Colonic mucosa (tissue), 4 donors: ENCODE measurements at regions not wholly inside any gene's neighbourhood (a gene's known extent, or its start where the extent isn't known, plus 50 kb on each side); places are given as distances from the start of the nearest gene placed in this dataset.
"Not testable (repeated sequence)": the region's sequence is repeated elsewhere in the genome, so short reads cannot be mapped to it uniquely, and the experiment has no call there.

ENCODE experiments used
- DNase-seq: peaks from one replicate; pipeline ENCODE4 v3.0.0-alpha.2; 2020
- H3K27ac ChIP-seq: fragments of 200-600 bp; one replicate; pipeline ENCODE4 v1.8.0; 2021
- H3K27me3 ChIP-seq: fragments of 200-600 bp; one replicate; pipeline ENCODE4 v1.8.0; 2021
- H3K36me3 ChIP-seq: fragments of 200-600 bp; one replicate; pipeline ENCODE4 v1.8.0; 2021
- H3K4me1 ChIP-seq: fragments of 200-600 bp; one replicate; pipeline ENCODE4 v1.8.0; 2021; ENCODE audit warnings: mild to moderate bottlenecking
- H3K4me3 ChIP-seq: fragments of 200-600 bp; one replicate; pipeline ENCODE4 v1.8.0; 2021
- H3K9ac ChIP-seq, 2 donors: one replicate each; pipeline ENCODE4 v1.7.0; 2013; ENCODE audit warnings: control low read depth in 2 of 2, low read depth in 2 of 2, low read length in 2 of 2
- H3K9me3 ChIP-seq: fragments of 200-600 bp; one replicate; pipeline ENCODE4 v1.8.0; 2021
- CTCF ChIP-seq: fragments of 200-600 bp; IDR thresholded peaks from one replicate; pipeline ENCODE4 v1.8.0; 2022; ENCODE audit warnings: antibody characterized with exemption, mild to moderate bottlenecking
- intact Hi-C: fragments of 100-400 bp; cut with DNase I; formaldehyde crosslinking; loops from one replicate; pipeline ENCODE4 v1.14.1; 2022
- donor health status: healthy.
- donor health status: DM: no; HTN: no; CAD: no.
- donor health status: DM: no; HTN: no; CAD: no.

- H3K4me1 ChIP-seq: no peaks in the 10 kb centered on the region
- no peak overlapping the region for H3K9ac ChIP-seq
- no peaks in the 10 kb centered on the region for H3K9me3 ChIP-seq
- no peak overlapping the region for H3K4me3 ChIP-seq
- no peak overlapping the region for H3K27ac ChIP-seq
- no peak for TF ChIP-seq CTCF
- no peaks in the 10 kb centered on the region for H3K36me3 ChIP-seq
- intact Hi-C loops: no loop called here
- DNase-seq: no peak
- H3K27me3 ChIP-seq: no peaks in the 10 kb centered on the region
These were observed 468.8 kb upstream of the RUNX1 start for GRCh38 chr21:35517865-35518264.

DNA sequence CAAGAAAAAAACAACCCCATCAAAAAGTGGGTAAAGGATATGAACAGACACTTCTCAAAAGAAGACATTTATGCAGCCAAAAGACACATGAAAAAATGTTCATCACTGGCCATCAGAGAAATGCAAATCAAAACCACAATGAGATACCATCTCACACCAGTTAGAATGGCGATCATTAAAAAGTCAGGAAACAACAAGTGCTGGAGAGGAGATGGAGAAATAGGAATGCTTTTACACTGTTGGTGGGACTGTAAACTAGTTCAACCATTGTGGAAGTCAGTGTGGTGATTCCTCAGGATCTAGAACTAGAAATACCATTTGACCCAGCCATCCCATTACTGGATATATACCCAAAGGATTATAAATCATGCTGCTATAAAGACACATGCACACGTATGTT is 467.2 kb upstream of the RUNX1 start:
- DNase-seq, H3K27ac ChIP-seq, H3K36me3 ChIP-seq, H3K9me3 ChIP-seq, H3K4me1 ChIP-seq, H3K9ac ChIP-seq, H3K4me3 ChIP-seq, intact Hi-C loops, H3K27me3 ChIP-seq: not testable (repeated sequence)

GRCh38 chr21:35512346-35512745 is 463.2 kb upstream of the RUNX1 start:
- H3K27ac ChIP-seq: no peak overlapping the region
- intact Hi-C loops: no loop called here

GRCh38 chr21:35511696-35512162 is 462.6 kb upstream of the RUNX1 start:
- intact Hi-C loops: no loop called here
- Histone ChIP-seq H3K27me3 (no peaks in the 10 kb centered on the region), H3K4me1 (no peaks in the 10 kb centered on the region), H3K36me3 (no peaks in the 10 kb centered on the region), H3K9ac (no peak overlapping the region), H3K4me3 (no peak overlapping the region), H3K9me3 (no peaks in the 10 kb centered on the region), H3K27ac (no peak overlapping the region)
- no peak for DNase-seq
- TF ChIP-seq CTCF: no peak

More at GRCh38 chr21:35512346-35512745, 463.2 kb upstream of the RUNX1 start:
- DNase-seq: no peak
- H3K4me1 ChIP-seq: no peaks in the 10 kb centered on the region
- H3K4me3 ChIP-seq: no peak overlapping the region
- TF ChIP-seq CTCF: no peak
- no peaks in the 10 kb centered on the region for H3K9me3 ChIP-seq
- no peak overlapping the region for H3K9ac ChIP-seq
- no peaks in the 10 kb centered on the region for H3K36me3 ChIP-seq
- no peaks in the 10 kb centered on the region for H3K27me3 ChIP-seq

DNA sequence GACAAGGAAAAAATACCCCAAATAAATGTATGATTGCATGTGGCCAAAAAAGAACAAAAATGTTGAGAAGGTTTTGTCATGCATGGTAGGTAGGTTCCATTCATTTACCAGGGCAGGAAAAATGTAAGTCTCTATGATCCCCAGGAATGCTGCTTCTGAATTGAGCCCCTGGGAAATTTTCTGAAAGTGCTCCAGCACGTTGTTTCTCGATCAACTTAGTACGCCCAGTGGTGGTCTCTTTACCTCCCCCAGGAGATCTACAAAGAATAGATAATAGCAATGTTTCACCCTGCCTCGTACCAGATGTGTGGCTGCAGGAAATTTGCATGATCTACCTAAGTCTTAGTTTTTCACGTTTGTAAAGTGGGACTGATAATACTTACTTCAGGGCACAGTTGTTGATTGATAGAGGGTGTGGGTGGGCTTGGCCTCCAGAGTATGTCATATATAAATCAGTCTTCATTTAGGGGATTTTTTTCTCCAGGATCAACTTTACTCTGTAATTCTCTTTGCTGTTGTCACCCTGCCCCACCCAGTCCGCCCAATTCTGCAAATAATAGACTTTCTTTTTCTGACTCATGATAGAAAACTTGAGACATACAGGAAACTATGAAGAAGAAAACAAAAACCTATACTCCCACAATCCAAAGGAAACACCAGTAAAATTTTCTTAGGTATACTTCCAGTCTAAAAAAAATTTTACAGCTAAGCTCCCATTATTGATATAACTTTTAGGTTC is 462.0 kb upstream of the RUNX1 start:
- no peak overlapping the region for H3K4me3 ChIP-seq
- no peak overlapping the region for H3K27ac ChIP-seq
- no peaks in the 10 kb centered on the region for H3K27me3 ChIP-seq
- no peak for TF ChIP-seq CTCF
- H3K9ac ChIP-seq: no peak overlapping the region
- no peaks in the 10 kb centered on the region for H3K36me3 ChIP-seq
- no peak for DNase-seq
- H3K4me1 ChIP-seq: no peaks in the 10 kb centered on the region
- intact Hi-C loops: no loop called here
- H3K9me3 ChIP-seq: no peaks in the 10 kb centered on the region

DNA sequence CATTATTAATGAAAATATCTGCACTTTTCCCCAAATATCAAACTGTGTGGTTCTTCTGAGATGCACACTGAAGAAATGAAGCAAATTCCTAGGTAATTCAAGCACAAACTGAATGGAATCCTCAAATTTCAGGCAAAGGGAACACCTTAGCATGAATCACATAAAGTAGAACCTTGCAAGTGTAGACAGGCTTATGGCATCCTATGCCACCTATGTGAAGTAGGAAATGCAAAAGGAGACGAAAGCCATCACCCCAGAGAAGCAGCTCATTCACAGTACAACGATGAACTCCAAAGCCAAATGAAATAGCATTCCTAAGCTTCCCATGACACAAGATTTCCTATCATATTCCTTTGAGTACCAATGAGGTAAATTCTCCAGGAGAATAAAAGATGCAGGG is 461.2 kb upstream of the RUNX1 start:
- DNase-seq: no peak
- no peak overlapping the region for H3K27ac ChIP-seq
- intact Hi-C loops: no loop called here
- H3K36me3 ChIP-seq: no peaks in the 10 kb centered on the region
- no peaks in the 10 kb centered on the region for H3K9me3 ChIP-seq
- no peak for TF ChIP-seq CTCF
- H3K4me1 ChIP-seq: no peaks in the 10 kb centered on the region
- H3K4me3 ChIP-seq: no peak overlapping the region
- H3K9ac ChIP-seq: no peak overlapping the region
- no peaks in the 10 kb centered on the region for H3K27me3 ChIP-seq
